CD4-positive, alpha-beta T cell (primary cell): ENCODE measurements at regions not wholly inside any gene's neighbourhood (a gene's known extent, or its start where the extent isn't known, plus 50 kb on each side); places are given as distances from the start of the nearest gene placed in this dataset.

Experiments
- ATAC-seq: fragments of 200-7000 bp; cut with Tn5 transposase; one replicate; pipeline ENCODE4 v1.10.0; 2022; ENCODE audit warnings: mild to moderate bottlenecking; ENCODE audit not compliant: poor library complexity
- CTCF ChIA-PET: fragments of 350-600 bp; sonication (Branson Sonifier 250); formaldehyde crosslinking; loops from one replicate; lab custom pipeline; 2021; ENCODE audit warnings: antibody characterized with exemption, inconsistent platforms; lab: Charles Lee
- POLR2A ChIA-PET: fragments of 350-600 bp; sonication (Branson Sonifier 250); formaldehyde crosslinking; loops from one replicate; lab custom pipeline; 2021; ENCODE audit warnings: antibody characterized with exemption, inconsistent platforms; lab: Charles Lee
- DNase-seq, 14 experiments: peaks; one replicate each; pipeline ENCODE4 v3.0.0-alpha.2; 2013 to 2020; ENCODE audit warnings: mixed read lengths in 2 of 14
- H3K27ac ChIP-seq, 2 donors: one replicate each; pipeline versions ENCODE4 v1.5.1 to v1.7.0; 2013; ENCODE audit warnings: low read length in 2 of 2, low read depth in 1 of 2, mild to moderate bottlenecking in 1 of 2
- H3K27me3 ChIP-seq, 2 experiments: 1 replicate in 1 of 2; 2 replicates in 1 of 2; pipeline versions ENCODE4 v1.6.1 to v1.7.0; 2013; ENCODE audit warnings: low read length in 2 of 2, control low read depth in 1 of 2, mild to moderate bottlenecking in 1 of 2, moderate library complexity in 1 of 2; ENCODE audit not compliant: insufficient read depth in 2 of 2, control insufficient read depth in 1 of 2
- H3K36me3 ChIP-seq: one replicate; pipeline ENCODE4 v1.6.1; 2013; ENCODE audit warnings: low read length, control low read depth; ENCODE audit not compliant: insufficient read depth
- H3K4me1 ChIP-seq: one replicate; pipeline ENCODE4 v1.6.1; 2013; ENCODE audit warnings: low read length, control low read depth; ENCODE audit not compliant: insufficient read depth
- H3K4me3 ChIP-seq: one replicate; pipeline ENCODE4 v1.5.1; 2013; ENCODE audit warnings: mild to moderate bottlenecking, low read length, moderate library complexity
- H3K9me3 ChIP-seq, 2 experiments: 1 replicate in 1 of 2; 2 replicates in 1 of 2; pipeline versions ENCODE4 v1.6.1 to v1.7.0; 2013; ENCODE audit warnings: low read length in 2 of 2, mild to moderate bottlenecking in 2 of 2, control low read depth in 1 of 2, moderate library complexity in 1 of 2; ENCODE audit not compliant: control insufficient read depth in 1 of 2, insufficient read depth in 1 of 2
- H3K27ac Mint-ChIP-seq: one replicate; pipeline ENCODE4 v1.8.0; 2020; ENCODE audit warnings: mixed read lengths
- H3K27me3 Mint-ChIP-seq: one replicate; pipeline ENCODE4 v1.8.0; 2021; ENCODE audit warnings: mixed read lengths
- H3K36me3 Mint-ChIP-seq: one replicate; pipeline ENCODE4 v1.8.0; 2021; ENCODE audit warnings: low read depth, mixed read lengths
- H3K4me1 Mint-ChIP-seq: one replicate; pipeline ENCODE4 v1.8.0; 2021; ENCODE audit warnings: low read depth, mixed read lengths
- H3K4me3 Mint-ChIP-seq: one replicate; pipeline ENCODE4 v1.8.0; 2020; ENCODE audit warnings: mild to moderate bottlenecking, mixed read lengths
- H3K9me3 Mint-ChIP-seq: one replicate; pipeline ENCODE4 v1.8.0; 2020; ENCODE audit warnings: mixed read lengths
- CTCF ChIP-seq: fragments of 200-600 bp; IDR thresholded peaks from one replicate; pipeline ENCODE4 v1.8.0; 2022; ENCODE audit warnings: antibody characterized with exemption, mild to moderate bottlenecking
- intact Hi-C, 2 experiments: fragments of 100-400 bp; cut with DNase I in 1 of 2; cut with micrococcal nuclease in 1 of 2; formaldehyde crosslinking; loops; one replicate each; pipeline versions ENCODE4 v1.15.1 to v1.9.0; 2023 to 2025; cut with DNase I, micrococcal nuclease

- no peaks in the 10 kb centered on the region for H3K9me3 Mint-ChIP-seq
- TF ChIP-seq CTCF, result no peak
- intact Hi-C loops, result no loop called here
Measured at GRCh38 chr5:124686239-124687004, 60.0 kb downstream of the ZNF608 start.

GRCh38 chr5:124685404-124685930 lies 61.0 kb downstream of the ZNF608 start:
- ChIA-PET POLR2A (no interaction called here), CTCF (no interaction called here)
- H3K27ac ChIP-seq, result no peak overlapping the region
- no peaks in the 10 kb centered on the region for H3K36me3 ChIP-seq
- Mint-ChIP-seq H3K27me3 (no peaks in the 10 kb centered on the region), H3K4me3 (no peak overlapping the region), H3K36me3 (no peaks in the 10 kb centered on the region), H3K27ac (no peak overlapping the region), H3K4me1 (no peaks in the 10 kb centered on the region), H3K9me3 (no peaks in the 10 kb centered on the region)
- no peak for TF ChIP-seq CTCF
- no peaks in the 10 kb centered on the region for H3K4me1 ChIP-seq
- H3K27me3 ChIP-seq, result no peaks in the 10 kb centered on the region
- no peak for ATAC-seq
- intact Hi-C loops, result no loop called here
- H3K4me3 ChIP-seq, result no peak overlapping the region
- DNase-seq, result no peak
- H3K9me3 ChIP-seq, result no peaks in the 10 kb centered on the region

More at GRCh38 chr5:124686239-124687004, 60.0 kb downstream of the ZNF608 start:
- Mint-ChIP-seq H3K27me3 (no peaks in the 10 kb centered on the region), H3K4me3 (no peak overlapping the region), H3K4me1 (no peaks in the 10 kb centered on the region), H3K27ac (no peak overlapping the region), H3K36me3 (no peaks in the 10 kb centered on the region)
- Histone ChIP-seq H3K36me3 (no peaks in the 10 kb centered on the region), H3K9me3 (no peaks in the 10 kb centered on the region), H3K27ac (no peak overlapping the region), H3K4me3 (no peak overlapping the region), H3K27me3 (no peaks in the 10 kb centered on the region), H3K4me1 (no peaks in the 10 kb centered on the region)
- CTCF ChIA-PET, result no interaction called here
- ATAC-seq, result no peak
- POLR2A ChIA-PET, result no interaction called here
- DNase-seq, result no peak

- intact Hi-C loops, result no loop called here
- H3K27ac ChIP-seq, result no peak overlapping the region
- no peaks in the 10 kb centered on the region for H3K4me1 ChIP-seq
- no peaks in the 10 kb centered on the region for H3K36me3 Mint-ChIP-seq
- no peak for DNase-seq
- no peak overlapping the region for H3K4me3 Mint-ChIP-seq
- no peaks in the 10 kb centered on the region for H3K9me3 ChIP-seq
- ChIA-PET CTCF (no interaction called here), POLR2A (no interaction called here)
- no peak overlapping the region for H3K27ac Mint-ChIP-seq
- ATAC-seq, result no peak
- no peaks in the 10 kb centered on the region for H3K4me1 Mint-ChIP-seq
- H3K27me3 ChIP-seq, result no peaks in the 10 kb centered on the region
- no peak for TF ChIP-seq CTCF
- H3K4me3 ChIP-seq, result no peak overlapping the region
- H3K27me3 Mint-ChIP-seq, result no peaks in the 10 kb centered on the region
- no peaks in the 10 kb centered on the region for H3K9me3 Mint-ChIP-seq
- H3K36me3 ChIP-seq, result no peaks in the 10 kb centered on the region
Measured at GRCh38 chr5:124683917-124684555, 62.4 kb downstream of the ZNF608 start.
